ENCODE measurements at regions not wholly inside any gene's neighbourhood (a gene's known extent, or its start where the extent isn't known, plus 50 kb on each side); places are given as distances from the start of the nearest gene placed in this dataset.

GRCh38 chr7:46525876-46526275 lies 604.8 kb upstream of the IGFBP3 start:
- DNase-seq (ENCODE audit: low read depth), result no peak
- no peak for TF ChIP-seq CTCF (IDR thresholded peaks at IDR 0.05; ENCODE audit: low read depth, low read length, missing control alignments)
- H3K4me3 ChIP-seq (ENCODE audit: low read depth, low read length), result no peak overlapping the region

DNA sequence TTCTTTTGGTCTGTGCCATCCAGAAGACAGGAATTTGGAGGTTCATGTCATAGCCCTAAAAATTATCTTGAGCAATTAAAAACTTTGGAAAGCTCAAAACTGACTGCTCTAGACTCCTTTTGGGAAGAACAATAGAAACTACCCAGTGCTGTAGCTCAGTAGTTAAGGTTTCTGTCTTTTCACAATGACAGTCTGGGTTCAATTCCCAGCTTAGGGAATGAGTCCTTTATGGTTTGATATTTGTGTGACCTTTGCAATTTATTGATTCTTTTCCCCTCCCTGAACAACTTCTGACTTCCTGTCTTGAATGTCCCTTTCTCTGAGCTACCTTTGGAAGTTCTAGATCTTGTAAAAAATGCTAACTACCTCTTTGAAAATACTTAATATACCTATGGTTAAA lies 603.3 kb upstream of the IGFBP3 start:
- no peak for DNase-seq (ENCODE audit: low read depth)
- no peak for TF ChIP-seq CTCF (IDR thresholded peaks at IDR 0.05; ENCODE audit: low read depth, low read length, missing control alignments)
- no peak overlapping the region for H3K4me3 ChIP-seq (ENCODE audit: low read depth, low read length)

DNA sequence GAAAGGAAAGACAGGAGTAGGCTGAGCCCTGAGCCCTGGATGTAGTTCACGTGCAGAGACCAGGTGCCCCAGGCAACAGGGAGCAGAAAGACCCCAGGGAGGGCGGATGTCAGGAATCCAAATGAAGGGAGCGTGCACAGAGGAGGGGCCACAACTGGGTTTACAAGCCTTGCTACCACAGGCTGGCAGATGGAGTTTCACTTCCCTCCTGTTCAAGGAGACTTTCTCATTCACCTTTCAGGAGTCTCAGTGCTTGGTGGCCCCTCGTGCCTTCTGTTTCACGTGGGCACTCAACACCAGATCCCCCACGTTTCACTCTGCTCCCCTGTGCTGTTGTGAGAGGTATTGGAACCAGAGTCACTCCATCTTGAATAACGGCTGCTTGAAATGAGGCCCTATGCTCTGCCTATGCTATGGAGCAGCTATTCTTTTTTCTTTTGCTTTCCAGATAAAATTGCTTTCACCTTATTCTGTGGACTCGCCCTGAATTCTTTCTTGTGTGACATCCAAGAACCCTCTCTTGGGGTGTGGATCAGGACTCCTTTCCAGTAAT lies 601.4 kb upstream of the IGFBP3 start:
- no peak overlapping the region for H3K4me3 ChIP-seq (ENCODE audit: low read depth, low read length)
- TF ChIP-seq CTCF (IDR thresholded peaks at IDR 0.05; ENCODE audit: low read depth, low read length, missing control alignments), result no peak
- DNase-seq (ENCODE audit: low read depth), result no peak

DNA sequence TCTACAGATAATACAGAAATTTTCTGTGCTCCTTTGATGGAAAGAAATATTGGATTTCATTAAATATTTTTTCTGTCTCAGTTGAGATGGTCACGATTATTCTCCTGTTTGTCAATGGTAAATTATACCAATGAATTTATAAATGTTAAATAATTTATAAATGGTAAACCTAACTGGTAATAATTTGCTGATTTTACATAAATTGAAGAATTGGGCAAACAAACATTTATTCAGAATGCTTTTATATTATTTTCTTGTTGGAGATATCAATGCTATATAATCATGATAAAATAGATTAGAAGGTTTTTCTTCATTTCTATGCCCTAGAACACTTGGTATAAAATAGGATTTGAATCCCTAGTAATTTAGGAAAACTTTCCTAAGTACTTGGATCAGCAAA lies 597.6 kb upstream of the IGFBP3 start:
- no peak overlapping the region for H3K4me3 ChIP-seq (ENCODE audit: low read depth, low read length)
- DNase-seq (ENCODE audit: low read depth), result no peak
- no peak for TF ChIP-seq CTCF (IDR thresholded peaks at IDR 0.05; ENCODE audit: low read depth, low read length, missing control alignments)

DNA sequence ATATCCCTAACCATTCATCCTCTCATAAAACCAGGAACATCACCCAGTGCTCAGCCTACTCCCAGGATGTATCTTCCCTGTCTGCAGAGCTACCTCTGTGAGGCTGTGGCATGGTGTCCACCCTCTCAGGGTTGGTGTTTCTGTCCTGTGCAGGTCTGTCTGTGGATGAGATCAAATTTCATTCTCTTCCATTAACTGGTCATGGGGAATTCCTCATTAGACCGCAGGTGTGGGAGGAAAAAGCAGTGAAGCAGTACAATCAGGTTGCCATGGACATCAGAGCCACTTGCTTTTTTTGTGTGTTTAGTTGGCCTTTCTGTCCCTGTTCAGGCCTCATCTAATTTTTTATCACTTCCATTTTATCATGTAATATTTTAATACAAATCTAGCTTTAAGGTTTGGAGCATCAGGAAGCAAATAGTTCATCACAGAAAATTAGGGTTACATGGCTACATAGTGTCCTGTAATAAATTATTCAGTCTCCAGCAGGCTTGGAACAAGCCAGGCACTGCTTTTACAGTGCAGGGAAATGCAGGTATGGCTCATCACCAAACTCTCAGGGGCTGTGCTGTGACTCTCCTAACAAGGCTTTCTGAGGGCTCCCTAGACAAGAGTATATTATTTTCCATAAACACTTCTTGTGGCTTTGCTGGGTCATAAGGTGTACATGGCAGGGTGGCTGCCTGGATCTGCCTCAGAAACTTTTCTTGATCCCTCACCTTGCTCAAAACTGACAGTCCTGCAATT lies 594.9 kb upstream of the IGFBP3 start:
- no peak overlapping the region for H3K4me3 ChIP-seq (ENCODE audit: low read depth, low read length)
- DNase-seq (ENCODE audit: low read depth), result no peak
- no peak for TF ChIP-seq CTCF (IDR thresholded peaks at IDR 0.05; ENCODE audit: low read depth, low read length, missing control alignments)

GRCh38 chr7:46513447-46513848 lies 592.4 kb upstream of the IGFBP3 start:
- no peak for TF ChIP-seq CTCF (IDR thresholded peaks at IDR 0.05; ENCODE audit: low read depth, low read length, missing control alignments)
- no peak for DNase-seq (ENCODE audit: low read depth)
- no peak overlapping the region for H3K4me3 ChIP-seq (ENCODE audit: low read depth, low read length)

DNA sequence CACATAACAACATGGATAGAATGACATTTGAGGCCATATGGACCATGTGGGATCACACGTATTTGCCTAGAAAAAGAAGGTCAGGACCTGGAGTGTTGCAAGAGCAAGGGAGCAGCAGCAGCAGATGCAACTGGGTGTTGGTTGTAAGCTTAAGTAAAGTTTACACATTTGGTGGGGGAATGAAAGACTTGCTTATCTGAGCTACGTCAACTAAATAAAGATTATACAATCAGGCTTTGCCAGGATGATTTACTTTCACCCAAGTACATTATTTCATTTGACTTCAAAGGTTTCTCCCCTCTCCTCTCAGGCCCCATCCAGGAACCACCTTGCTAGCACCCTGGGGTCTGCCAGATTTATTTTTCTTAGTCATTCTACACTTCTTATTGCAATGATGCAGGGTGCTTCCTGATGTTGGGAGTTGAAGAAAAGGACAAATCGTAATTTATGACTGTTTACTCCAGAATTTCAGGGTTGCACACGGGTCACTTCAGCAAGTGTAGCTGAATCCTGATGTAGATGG lies 591.9 kb upstream of the IGFBP3 start:
- no peak overlapping the region for H3K4me3 ChIP-seq (ENCODE audit: low read depth, low read length)
- TF ChIP-seq CTCF (IDR thresholded peaks at IDR 0.05; ENCODE audit: low read depth, low read length, missing control alignments), result no peak
- DNase-seq (ENCODE audit: low read depth), result no peak
